Activated CD4-positive, alpha-beta T cell treated with anti-CD3 and anti-CD28 coated beads, Interleukin-2, Interleukin-6, amounts not matched to agents 100 ng/mL and 50 ng/mL, durations not matched to agents 16 hours and 8 hours (primary cell): ENCODE measurements at regions not wholly inside any gene's neighbourhood (a gene's known extent, or its start where the extent isn't known, plus 50 kb on each side); places are given as distances from the start of the nearest gene placed in this dataset.
A peak's percentile ranks its signal among the peaks of the same experiment; 100 is the strongest.

Experiments
- DNase-seq: peaks from one replicate; pipeline ENCODE4 v3.0.0-alpha.2; 2020

GRCh38 chr11:133787379-133788141 is 57.8 kb downstream of the SPATA19 start:
- peak; percentile 1 for DNase-seq

GRCh38 chr11:133785795-133786340 is 59.4 kb downstream of the SPATA19 start:
- DNase-seq: no peak

GRCh38 chr11:133784359-133784758 is 61.0 kb downstream of the SPATA19 start:
- DNase-seq: no peak

GRCh38 chr11:133782116-133782725 is 63.1 kb downstream of the SPATA19 start:
- DNase-seq: no peak

- DNase-seq: no peak
Measured at GRCh38 chr11:133778161-133778560, 67.2 kb downstream of the SPATA19 start.

- DNase-seq: no peak
Measured at GRCh38 chr11:133776671-133777367, 68.5 kb downstream of the SPATA19 start.

- no peak for DNase-seq
Measured at GRCh38 chr11:133762538-133762937, 82.8 kb downstream of the SPATA19 start.

GRCh38 chr11:133753150-133753549 is 92.2 kb downstream of the SPATA19 start:
- DNase-seq: no peak

GRCh38 chr11:133749841-133750240 is 95.5 kb downstream of the SPATA19 start:
- no peak for DNase-seq

- no peak for DNase-seq
Measured at GRCh38 chr11:133747409-133747808, 97.9 kb downstream of the SPATA19 start.

- DNase-seq: no peak
Measured at GRCh38 chr11:133746663-133747306, 98.5 kb downstream of the SPATA19 start.

GRCh38 chr11:133745791-133746190 is 99.5 kb downstream of the SPATA19 start:
- no peak for DNase-seq

- no peak for DNase-seq
Measured at GRCh38 chr11:133742353-133742752, 103.0 kb downstream of the SPATA19 start.

GRCh38 chr11:133740963-133741362 is 104.3 kb downstream of the SPATA19 start:
- no peak for DNase-seq

- DNase-seq: no peak
Measured at GRCh38 chr11:133739481-133739880, 105.8 kb downstream of the SPATA19 start.

GRCh38 chr11:133738624-133739023 is 106.7 kb downstream of the SPATA19 start:
- DNase-seq: no peak

GRCh38 chr11:133733631-133734030 is 111.7 kb downstream of the SPATA19 start:
- DNase-seq: no peak

- no peak for DNase-seq
Measured at GRCh38 chr11:133732109-133732674, 113.1 kb downstream of the SPATA19 start.

- DNase-seq: no peak
Measured at GRCh38 chr11:133727774-133728173, 117.5 kb downstream of the SPATA19 start.

- no peak for DNase-seq
Measured at GRCh38 chr11:133726542-133726941, 118.8 kb downstream of the SPATA19 start.

GRCh38 chr11:133724116-133724515 is 121.2 kb downstream of the SPATA19 start:
- DNase-seq: no peak

- DNase-seq: no peak
Measured at GRCh38 chr11:133723056-133723455, 122.3 kb downstream of the SPATA19 start.

- no peak for DNase-seq
Measured at GRCh38 chr11:133720951-133721350, 124.4 kb downstream of the SPATA19 start.
